Neuronal stem cell (in vitro differentiated cells): ENCODE measurements at regions not wholly inside any gene's neighbourhood (a gene's known extent, or its start where the extent isn't known, plus 50 kb on each side); places are given as distances from the start of the nearest gene placed in this dataset.

Experiments used
- DNase-seq: peaks from one replicate; pipeline ENCODE4 v3.0.0-alpha.2; 2013; ENCODE audit warnings: low spot score
- H2AFZ ChIP-seq: one replicate; pipeline ENCODE4 v1.6.1; 2013; ENCODE audit warnings: mild to moderate bottlenecking, low read length, inconsistent platforms
- H2AK5ac ChIP-seq: 2 replicates; pipeline ENCODE4 v1.6.1; 2013; ENCODE audit warnings: low read depth, mild to moderate bottlenecking, inconsistent platforms, low read length, moderate library complexity, mixed read lengths
- H2BK120ac ChIP-seq: 2 replicates; pipeline ENCODE4 v1.6.1; 2013; ENCODE audit warnings: low read depth, mild to moderate bottlenecking, inconsistent platforms, low read length, moderate library complexity, mixed read lengths
- H2BK12ac ChIP-seq: one replicate; pipeline ENCODE4 v1.6.1; 2013; ENCODE audit warnings: low read length, inconsistent platforms
- H2BK15ac ChIP-seq: 2 replicates; pipeline ENCODE4 v1.6.1; 2013; ENCODE audit warnings: mild to moderate bottlenecking, low read length, inconsistent platforms, mixed read lengths
- H2BK5ac ChIP-seq: one replicate; pipeline ENCODE4 v1.6.1; 2013; ENCODE audit warnings: inconsistent platforms, mild to moderate bottlenecking, low read length, moderate library complexity
- H3K14ac ChIP-seq: one replicate; pipeline ENCODE4 v1.6.1; 2013; ENCODE audit warnings: low read length, inconsistent platforms
- H3K18ac ChIP-seq: 2 replicates; pipeline ENCODE4 v1.6.1; 2013; ENCODE audit warnings: low read length, inconsistent platforms
- H3K23ac ChIP-seq: 2 replicates; pipeline ENCODE4 v1.6.1; 2013; ENCODE audit warnings: low read depth, mild to moderate bottlenecking, mixed read lengths, low read length, inconsistent platforms; ENCODE audit not compliant: poor library complexity
- H3K27ac ChIP-seq: replicated peaks from 3 replicates; pipeline ENCODE4 v1.5.1; 2013; ENCODE audit warnings: low read length, inconsistent platforms
- H3K27me3 ChIP-seq, 3 experiments: 2 replicates each; pipeline ENCODE4 v1.6.1; 2013; ENCODE audit warnings: low read length in 3 of 3, mild to moderate bottlenecking in 2 of 3, inconsistent platforms in 1 of 3, low read depth in 1 of 3, mixed read lengths in 1 of 3, moderate library complexity in 1 of 3; ENCODE audit not compliant: control insufficient read depth in 3 of 3, insufficient read depth in 3 of 3
- H3K36me3 ChIP-seq, 2 donors: replicated peaks in 1 of 2; 2 replicates each; pipeline ENCODE4 v1.6.1; 2013; ENCODE audit warnings: low read length in 2 of 2; ENCODE audit not compliant: control insufficient read depth in 2 of 2, insufficient read depth in 2 of 2
- H3K4ac ChIP-seq: 2 replicates; pipeline ENCODE4 v1.6.1; 2013; ENCODE audit warnings: inconsistent platforms, mild to moderate bottlenecking, low read length, moderate library complexity
- H3K4me1 ChIP-seq, 2 donors: 1 replicate in 1 of 2; 2 replicates in 1 of 2; pipeline ENCODE4 v1.6.1; 2013; ENCODE audit warnings: low read length in 2 of 2, low read depth in 1 of 2; ENCODE audit not compliant: control insufficient read depth in 2 of 2, insufficient read depth in 1 of 2
- H3K4me2 ChIP-seq: one replicate; pipeline ENCODE4 v1.6.1; 2013; ENCODE audit warnings: mild to moderate bottlenecking, low read length, inconsistent platforms; ENCODE audit not compliant: insufficient read depth, poor library complexity, severe bottlenecking
- H3K4me3 ChIP-seq, 2 donors: 2 replicates each; pipeline ENCODE4 v1.5.1; 2013; ENCODE audit warnings: low read length in 2 of 2, mild to moderate bottlenecking in 2 of 2, inconsistent platforms in 1 of 2, moderate library complexity in 1 of 2
- H3K79me1 ChIP-seq: one replicate; pipeline ENCODE4 v1.6.1; 2013; ENCODE audit warnings: low read depth, mild to moderate bottlenecking, inconsistent platforms, low read length, moderate library complexity
- H3K9ac ChIP-seq: one replicate; pipeline ENCODE4 v1.6.1; 2013; ENCODE audit warnings: mild to moderate bottlenecking, low read depth, low read length, inconsistent platforms; ENCODE audit not compliant: poor library complexity
- H3K9me3 ChIP-seq, 2 donors: replicated peaks in 1 of 2; 2 replicates each; pipeline versions ENCODE3 to v1.6.1; 2013; ENCODE audit warnings: low read length in 2 of 2, mild to moderate bottlenecking in 2 of 2, inconsistent platforms in 1 of 2, low read depth in 1 of 2, mixed read lengths in 1 of 2, moderate library complexity in 1 of 2; ENCODE audit not compliant: control insufficient read depth in 2 of 2, insufficient read depth in 1 of 2
- H4K8ac ChIP-seq: one replicate; pipeline ENCODE4 v1.6.1; 2013; ENCODE audit warnings: low read depth, mild to moderate bottlenecking, inconsistent platforms, low read length, moderate library complexity
- H4K91ac ChIP-seq: one replicate; pipeline ENCODE4 v1.6.1; 2013; ENCODE audit warnings: low read length, low read depth, mild to moderate bottlenecking, inconsistent platforms; ENCODE audit not compliant: poor library complexity
- WGBS, 2 donors: extraction: QIAGEN DNeasy Blood & Tissue Kit; methylation state at CpG; one replicate each; pipeline ENCODE4 v1.1.7; 2013; ENCODE audit warnings: missing lambda C conversion rate in 2 of 2, mixed read lengths in 1 of 2; ENCODE audit not compliant: insufficient read length in 2 of 2, insufficient replicate concordance in 1 of 2; ENCODE audit errors: extremely low coverage in 2 of 2; 5-methylcytosine and 5-hydroxymethylcytosine counted together

GRCh38 chr14:73800970-73801515 is 50.6 kb upstream of the PTGR2 start:
- Histone ChIP-seq H2AK5ac (no peak overlapping the region), H4K8ac (no peak overlapping the region), H2BK12ac (no peak overlapping the region), H2BK15ac (no peak overlapping the region), H2AFZ (no peak overlapping the region), H2BK120ac (no peak overlapping the region), H3K9me3 (no peaks in the 10 kb centered on the region), H4K91ac (no peak overlapping the region), H3K4me2 (no peak overlapping the region), H3K4me3 (no peak overlapping the region), H3K27me3 (peaks cover 0 to 3% (median 0%) of the 10 kb centered on the region in 3 experiments), H3K27ac (no peak overlapping the region), H3K14ac (no peak overlapping the region), H3K4ac (no peak overlapping the region), H3K36me3 (no peaks in the 10 kb centered on the region), H3K9ac (no peak overlapping the region), H2BK5ac (no peak overlapping the region), H3K4me1 (no peaks in the 10 kb centered on the region), H3K18ac (no peak overlapping the region), H3K79me1 (no peaks in the 10 kb centered on the region), H3K23ac (no peak overlapping the region)
- no CpG with 5 or more reads among the region's 7 CpGs for WGBS, 2 donors
- DNase-seq, result no peak

GRCh38 chr14:73797543-73798265 is 53.9 kb upstream of the PTGR2 start:
- WGBS, 2 donors, result 88% methylated on average over 1 of the region's 4 CpGs; no CpG with 5 or more reads in 1 of the 2 donors
- Histone ChIP-seq H3K4ac (no peak overlapping the region), H2AK5ac (no peak overlapping the region), H3K27me3 (peaks cover 0 to 3% (median 0%) of the 10 kb centered on the region in 3 experiments), H3K36me3 (no peaks in the 10 kb centered on the region), H3K4me2 (no peak overlapping the region), H2BK15ac (no peak overlapping the region), H3K4me1 (peaks cover 0 to 14% of the 10 kb centered on the region in 2 donors), H2AFZ (no peak overlapping the region), H2BK5ac (no peak overlapping the region), H2BK120ac (no peak overlapping the region), H3K23ac (no peak overlapping the region), H3K9ac (no peak overlapping the region), H3K9me3 (no peaks in the 10 kb centered on the region), H3K79me1 (no peaks in the 10 kb centered on the region), H3K4me3 (no peak overlapping the region), H3K14ac (no peak overlapping the region), H3K18ac (no peak overlapping the region), H4K8ac (no peak overlapping the region), H4K91ac (no peak overlapping the region), H2BK12ac (no peak overlapping the region), H3K27ac (no peak overlapping the region)
- DNase-seq, result no peak

- Histone ChIP-seq H2AK5ac (no peak overlapping the region), H2BK12ac (no peak overlapping the region), H3K79me1 (no peaks in the 10 kb centered on the region), H3K4ac (no peak overlapping the region), H2AFZ (no peak overlapping the region), H3K18ac (no peak overlapping the region), H4K91ac (no peak overlapping the region), H3K4me2 (no peak overlapping the region), H3K27me3 (no peaks in the 10 kb centered on the region), H3K36me3 (no peaks in the 10 kb centered on the region), H3K27ac (no peak overlapping the region), H4K8ac (no peak overlapping the region), H2BK15ac (no peak overlapping the region), H3K4me3 (no peak overlapping the region), H3K9ac (no peak overlapping the region), H3K14ac (no peak overlapping the region), H2BK5ac (no peak overlapping the region), H2BK120ac (no peak overlapping the region), H3K23ac (no peak overlapping the region), H3K4me1 (peaks cover 4 to 17% of the 10 kb centered on the region in 2 donors), H3K9me3 (no peaks in the 10 kb centered on the region)
- no CpG with 5 or more reads among the region's 4 CpGs for WGBS, 2 donors
- no peak for DNase-seq
Measured at GRCh38 chr14:73796893-73797542, 54.6 kb upstream of the PTGR2 start.

GRCh38 chr14:73796415-73796814 is 55.2 kb upstream of the PTGR2 start:
- WGBS, 2 donors, result no CpG with 5 or more reads among the region's 2 CpGs

More at GRCh38 chr14:73796415-73796814, 55.2 kb upstream of the PTGR2 start:
- no peak overlapping the region for H2AK5ac ChIP-seq
- no peak overlapping the region for H3K9ac ChIP-seq
- no peak overlapping the region for H3K23ac ChIP-seq
- no peak for DNase-seq
- no peak overlapping the region for H2AFZ ChIP-seq
- no peaks in the 10 kb centered on the region for H3K79me1 ChIP-seq
- no peak overlapping the region for H2BK12ac ChIP-seq
- H2BK15ac ChIP-seq, result no peak overlapping the region
- H3K36me3 ChIP-seq, result no peaks in the 10 kb centered on the region
- no peak overlapping the region for H3K4ac ChIP-seq
- no peak overlapping the region for H4K8ac ChIP-seq
- H3K4me1 ChIP-seq, result peaks cover 4 to 17% of the 10 kb centered on the region in 2 donors
- H3K27me3 ChIP-seq, result no peaks in the 10 kb centered on the region
- H3K4me3 ChIP-seq, result no peak overlapping the region
- no peak overlapping the region for H2BK5ac ChIP-seq
- no peak overlapping the region for H3K14ac ChIP-seq
- no peak overlapping the region for H3K18ac ChIP-seq
- H2BK120ac ChIP-seq, result no peak overlapping the region
- H3K4me2 ChIP-seq, result no peak overlapping the region
- no peak overlapping the region for H3K27ac ChIP-seq
- no peaks in the 10 kb centered on the region for H3K9me3 ChIP-seq
- no peak overlapping the region for H4K91ac ChIP-seq
